ENCODE measurements at regions not wholly inside any gene's neighbourhood (a gene's known extent, or its start where the extent isn't known, plus 50 kb on each side); places are given as distances from the start of the nearest gene placed in this dataset.
A peak's percentile ranks its signal among the peaks of the same experiment; 100 is the strongest.

DNA sequence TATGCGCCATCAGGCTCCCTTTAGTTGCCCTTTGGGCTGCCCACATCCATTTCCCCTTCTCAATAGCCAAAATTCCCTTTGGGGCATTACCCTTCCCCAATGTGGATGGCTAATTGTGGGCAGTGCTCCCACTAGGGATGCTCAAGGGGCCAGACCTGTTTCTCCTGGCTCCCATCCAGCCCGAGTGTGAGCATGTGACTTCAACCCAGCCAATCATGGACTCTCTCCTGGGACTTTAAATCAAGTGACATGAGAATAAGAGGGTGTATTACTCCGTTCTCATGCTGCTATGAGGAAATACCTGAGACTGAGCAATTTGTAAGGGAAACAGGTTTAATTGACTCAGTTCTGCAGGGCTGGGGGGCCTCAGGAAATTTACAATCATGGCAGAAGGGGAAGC is 60.9 kb upstream of the WSB1 start:
- no peak overlapping the region for H2AFZ ChIP-seq (ENCODE audit: low read length)
- no peaks in the 10 kb centered on the region for H3F3A ChIP-seq (ENCODE audit: low read length, unreplicated experiment)
- no peak overlapping the region for H3K27ac ChIP-seq (ENCODE audit: low read length)
- TF ChIP-seq EZH2 (IDR thresholded peaks at IDR 0.05; ENCODE audit: low read length, unreplicated experiment) (no peak), EZH2phosphoT487 (IDR thresholded peaks at IDR 0.05; ENCODE audit: borderline replicate concordance, low read length) (no peak)
- TF ChIP-seq, protein P1, sequence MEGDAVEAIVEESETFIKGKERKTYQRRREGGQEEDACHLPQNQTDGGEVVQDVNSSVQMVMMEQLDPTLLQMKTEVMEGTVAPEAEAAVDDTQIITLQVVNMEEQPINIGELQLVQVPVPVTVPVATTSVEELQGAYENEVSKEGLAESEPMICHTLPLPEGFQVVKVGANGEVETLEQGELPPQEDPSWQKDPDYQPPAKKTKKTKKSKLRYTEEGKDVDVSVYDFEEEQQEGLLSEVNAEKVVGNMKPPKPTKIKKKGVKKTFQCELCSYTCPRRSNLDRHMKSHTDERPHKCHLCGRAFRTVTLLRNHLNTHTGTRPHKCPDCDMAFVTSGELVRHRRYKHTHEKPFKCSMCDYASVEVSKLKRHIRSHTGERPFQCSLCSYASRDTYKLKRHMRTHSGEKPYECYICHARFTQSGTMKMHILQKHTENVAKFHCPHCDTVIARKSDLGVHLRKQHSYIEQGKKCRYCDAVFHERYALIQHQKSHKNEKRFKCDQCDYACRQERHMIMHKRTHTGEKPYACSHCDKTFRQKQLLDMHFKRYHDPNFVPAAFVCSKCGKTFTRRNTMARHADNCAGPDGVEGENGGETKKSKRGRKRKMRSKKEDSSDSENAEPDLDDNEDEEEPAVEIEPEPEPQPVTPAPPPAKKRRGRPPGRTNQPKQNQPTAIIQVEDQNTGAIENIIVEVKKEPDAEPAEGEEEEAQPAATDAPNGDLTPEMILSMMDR (conservative IDR thresholded peaks at IDR 0.05; ENCODE audit: low read depth, low read length) = no peak
- ATAC-seq (no peak), DNase-seq (no peak)
- no peaks in the 10 kb centered on the region for H3K27me3 ChIP-seq (ENCODE audit: low read length)
- no TSS peak for BruUV-seq (replicated peaks)
- H4K20me1 ChIP-seq (ENCODE audit: low read length) = no peaks in the 10 kb centered on the region
- H3K4me1 ChIP-seq (ENCODE audit: insufficient read depth, low read length) = peaks cover 8% of the 10 kb centered on the region
- H3K79me2 ChIP-seq (ENCODE audit: low read length) = no peaks in the 10 kb centered on the region
- ChIA-PET CTCF (interaction anchor here (0.5 kb wide), 1 partner anchor 115 kb away, joined by 3 read pairs; no protein-coding TSS in a partner anchor), POLR2A (ENCODE audit: unreplicated experiment) (no interaction called here)
- no peak overlapping the region for H3K4me3 ChIP-seq (ENCODE audit: low read length)
- H3K9me2 ChIP-seq (replicated peaks; ENCODE audit: low read length) = no peaks in the 10 kb centered on the region
- no peak overlapping the region for H3K4me2 ChIP-seq (ENCODE audit: low read length)
- no peaks in the 10 kb centered on the region for H3K36me3 ChIP-seq (ENCODE audit: low read depth, low read length)
- no peaks in the 10 kb centered on the region for H3K9me3 ChIP-seq (ENCODE audit: low read length)
- H3K9ac ChIP-seq (ENCODE audit: low read length) = no peak overlapping the region
- intact Hi-C loops (cut with micrococcal nuclease) = no loop called here

DNA sequence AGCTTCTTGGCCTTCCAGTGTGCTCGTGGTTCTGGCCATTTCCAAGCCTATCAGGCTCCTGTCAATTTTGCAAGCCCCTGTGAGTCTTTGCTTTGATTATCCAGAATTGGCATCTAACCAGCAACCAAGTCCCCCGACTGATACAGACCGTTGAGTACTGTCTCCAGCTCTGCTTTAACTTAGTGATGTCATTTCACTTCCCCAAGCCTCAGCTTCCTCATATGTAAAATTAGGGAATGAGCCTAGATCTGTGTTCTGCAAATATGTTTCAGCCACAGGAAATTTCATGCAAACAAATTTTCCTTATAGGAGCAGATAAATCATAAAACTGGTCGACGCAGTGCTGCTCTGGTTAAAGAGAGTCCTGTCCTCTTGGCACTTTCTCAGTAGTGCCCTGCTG is 60.1 kb upstream of the WSB1 start:
- Histone ChIP-seq H3K27ac (ENCODE audit: low read length) (no peak overlapping the region), H3K27me3 (ENCODE audit: low read length) (no peaks in the 10 kb centered on the region), H3K9me3 (ENCODE audit: low read length) (no peaks in the 10 kb centered on the region), H3K9ac (ENCODE audit: low read length) (no peak overlapping the region), H3K4me3 (ENCODE audit: low read length) (no peak overlapping the region), H3K4me1 (ENCODE audit: insufficient read depth, low read length) (peaks cover 8% of the 10 kb centered on the region), H2AFZ (ENCODE audit: low read length) (no peak overlapping the region), H4K20me1 (ENCODE audit: low read length) (no peaks in the 10 kb centered on the region), H3K79me2 (ENCODE audit: low read length) (no peaks in the 10 kb centered on the region), H3F3A (ENCODE audit: low read length, unreplicated experiment) (no peaks in the 10 kb centered on the region), H3K4me2 (ENCODE audit: low read length) (no peak overlapping the region), H3K36me3 (ENCODE audit: low read depth, low read length) (no peaks in the 10 kb centered on the region), H3K9me2 (replicated peaks; ENCODE audit: low read length) (no peaks in the 10 kb centered on the region)
- ATAC-seq (no peak), DNase-seq (no peak)
- POLR2A ChIA-PET (ENCODE audit: unreplicated experiment) = no interaction called here
- CTCF ChIA-PET = interaction anchor here (0.5 kb wide), 1 partner anchor 114 kb away, joined by 3 read pairs; no protein-coding TSS in a partner anchor
- BruUV-seq (replicated peaks) = no TSS peak
- intact Hi-C loops (cut with micrococcal nuclease) = no loop called here
- TF ChIP-seq, protein P1 (conservative IDR thresholded peaks at IDR 0.05; ENCODE audit: low read depth, low read length) = no peak
- no peak for TF ChIP-seq EZH2 (IDR thresholded peaks at IDR 0.05; ENCODE audit: low read length, unreplicated experiment)

DNA sequence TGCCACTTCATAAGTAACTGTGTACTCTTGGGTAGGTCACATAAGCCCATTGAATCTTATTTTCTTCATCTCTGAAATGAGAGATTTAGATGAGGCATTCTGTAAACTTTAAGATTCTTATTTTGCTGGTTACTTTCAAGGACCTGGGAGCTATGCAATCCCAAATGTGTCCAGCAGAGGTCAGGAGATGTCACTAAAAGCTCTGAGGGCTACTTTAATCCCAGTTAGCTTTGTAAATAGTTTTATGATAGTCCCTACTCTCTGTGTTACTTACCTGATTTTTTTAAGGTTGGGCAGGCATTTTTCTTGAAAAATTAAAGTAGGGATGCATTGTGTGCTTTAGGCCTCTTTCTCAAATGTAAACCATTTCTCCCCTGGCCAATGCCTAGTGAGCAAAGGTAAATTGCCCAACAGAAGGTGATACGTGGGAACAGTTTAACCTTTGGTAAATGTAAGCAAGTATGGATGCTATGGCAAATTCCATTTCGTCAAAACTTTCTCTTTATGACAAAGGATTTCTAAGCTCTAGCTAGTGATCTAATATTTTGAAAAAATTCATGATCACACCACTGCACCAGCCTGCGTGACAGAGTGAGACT is 57.1 kb upstream of the WSB1 start:
- peak overlapping the region; percentile 15; the same call in 1 of the 2 replicates for H3K4me2 ChIP-seq (ENCODE audit: low read length)
- H3K9me2 ChIP-seq (replicated peaks; ENCODE audit: low read length) = no peaks in the 10 kb centered on the region
- H3K79me2 ChIP-seq (ENCODE audit: low read length) = no peaks in the 10 kb centered on the region
- TF ChIP-seq, protein P1 (conservative IDR thresholded peaks at IDR 0.05; ENCODE audit: low read depth, low read length) = peak; percentile 82
- TF ChIP-seq EZH2phosphoT487 (IDR thresholded peaks at IDR 0.05; ENCODE audit: borderline replicate concordance, low read length) = no peak
- BruUV-seq (replicated peaks) = no TSS peak
- no peak overlapping the region for H3K4me3 ChIP-seq (ENCODE audit: low read length)
- intact Hi-C loops (cut with micrococcal nuclease) = loop anchor here (1.0 to 5.0 kb wide), 3 partner anchors 96 to 364 kb away; no protein-coding TSS in a partner anchor
- H4K20me1 ChIP-seq (ENCODE audit: low read length) = no peaks in the 10 kb centered on the region
- ATAC-seq = peak; percentile 50
- H3K9ac ChIP-seq (ENCODE audit: low read length) = no peak overlapping the region
- CTCF ChIA-PET = interaction anchor here (0.5 to 1.6 kb wide), 10 partner anchors 8 to 363 kb away, joined by 3 to 18 read pairs (median 4); no protein-coding TSS in a partner anchor
- DNase-seq = peak; percentile 88
- H3K4me1 ChIP-seq (ENCODE audit: insufficient read depth, low read length) = peaks cover 26% of the 10 kb centered on the region
- no peaks in the 10 kb centered on the region for H3K36me3 ChIP-seq (ENCODE audit: low read depth, low read length)
- no peak overlapping the region for H3K27ac ChIP-seq (ENCODE audit: low read length)
- H2AFZ ChIP-seq (ENCODE audit: low read length) = no peak overlapping the region
- no peaks in the 10 kb centered on the region for H3K9me3 ChIP-seq (ENCODE audit: low read length)
- H3F3A ChIP-seq (ENCODE audit: low read length, unreplicated experiment) = no peaks in the 10 kb centered on the region
- POLR2A ChIA-PET (ENCODE audit: unreplicated experiment) = interaction anchor here (0.6 to 0.7 kb wide), 2 partner anchors 8 to 289 kb away, joined by 3 read pairs; no protein-coding TSS in a partner anchor
- no peaks in the 10 kb centered on the region for H3K27me3 ChIP-seq (ENCODE audit: low read length)
